ENCODE measurements at regions not wholly inside any gene's neighbourhood (a gene's known extent, or its start where the extent isn't known, plus 50 kb on each side); places are given as distances from the start of the nearest gene placed in this dataset.

DNA sequence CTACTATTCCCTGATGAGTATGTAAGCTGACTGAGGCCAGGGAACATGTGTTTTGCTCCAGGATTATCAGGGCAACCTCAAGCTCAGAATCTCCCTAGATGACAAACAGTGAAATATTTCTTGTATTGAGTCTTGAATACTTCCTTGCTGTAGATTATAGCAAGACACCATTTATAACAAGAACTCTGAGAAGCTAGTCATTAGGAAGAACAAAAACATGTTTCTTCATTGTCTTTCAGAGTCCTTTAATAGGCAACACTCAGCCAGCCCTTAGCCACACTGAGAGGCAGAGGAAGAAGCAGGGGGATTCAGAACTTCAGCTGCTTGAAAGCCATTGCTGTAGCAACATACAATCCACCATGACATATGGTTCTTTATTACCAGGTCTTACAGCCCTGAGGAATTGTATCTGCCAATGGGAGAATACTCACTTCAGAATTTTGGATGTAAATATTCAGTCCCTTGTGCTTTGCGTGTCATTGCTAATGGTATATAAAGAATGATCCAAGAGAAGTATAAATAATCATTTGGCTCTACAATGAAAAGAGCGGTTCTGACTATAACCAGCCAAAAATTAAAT lies 117.5 kb upstream of the NCKAP5 start:
- DNase-seq (ENCODE audit: low spot score in 2 of 2): no peak
- H3K27me3 ChIP-seq: no peaks in the 10 kb centered on the region
- H3K9me3 ChIP-seq: no peaks in the 10 kb centered on the region
- intact Hi-C loops (cut with DNase I): no loop called here
- no peak for TF ChIP-seq CTCF (IDR thresholded peaks at IDR 0.05)
- H3K27ac ChIP-seq: no peak overlapping the region
- no peaks in the 10 kb centered on the region for H3K4me1 ChIP-seq
- no peak overlapping the region for H3K4me3 ChIP-seq
- H3K36me3 ChIP-seq: no peaks in the 10 kb centered on the region

GRCh38 chr2:133690780-133691179 lies 122.5 kb upstream of the NCKAP5 start:
- H3K36me3 ChIP-seq: no peaks in the 10 kb centered on the region
- TF ChIP-seq CTCF (IDR thresholded peaks at IDR 0.05): no peak
- intact Hi-C loops (cut with DNase I): no loop called here
- H3K27ac ChIP-seq: no peak overlapping the region
- no peaks in the 10 kb centered on the region for H3K27me3 ChIP-seq
- H3K4me3 ChIP-seq: no peak overlapping the region
- DNase-seq (ENCODE audit: low spot score in 2 of 2): no peak
- no peaks in the 10 kb centered on the region for H3K4me1 ChIP-seq
- peaks cover 0 to 8% of the 10 kb centered on the region in 2 donors for H3K9me3 ChIP-seq

- no peak for TF ChIP-seq CTCF (IDR thresholded peaks at IDR 0.05)
- H3K27me3 ChIP-seq: no peaks in the 10 kb centered on the region
- intact Hi-C loops (cut with DNase I): no loop called here
- peaks cover 0 to 8% of the 10 kb centered on the region in 2 donors for H3K9me3 ChIP-seq
- no peak for DNase-seq (ENCODE audit: low spot score in 2 of 2)
- H3K27ac ChIP-seq: no peak overlapping the region
- H3K4me3 ChIP-seq: no peak overlapping the region
- no peaks in the 10 kb centered on the region for H3K4me1 ChIP-seq
- no peaks in the 10 kb centered on the region for H3K36me3 ChIP-seq
Measured at GRCh38 chr2:133691336-133691735, 123.1 kb upstream of the NCKAP5 start.

DNA sequence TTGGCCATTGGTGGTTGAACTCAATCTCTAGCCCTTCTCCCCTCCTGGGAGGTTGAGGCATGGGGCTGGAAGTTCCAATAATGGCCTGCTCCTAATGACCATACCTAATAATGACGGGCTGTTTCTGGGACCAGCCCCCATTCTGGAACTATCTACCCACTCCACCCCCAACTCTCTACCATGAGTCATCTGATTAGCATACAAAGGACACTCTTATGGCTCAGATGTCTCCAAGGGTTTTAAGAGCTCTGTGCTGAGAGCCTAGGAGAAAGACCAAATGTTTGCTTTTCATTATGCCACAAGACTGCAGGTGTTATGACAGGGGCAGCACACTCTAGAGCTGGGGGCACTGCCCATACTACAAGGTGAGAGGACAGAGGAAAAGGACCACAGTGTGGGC lies 137.0 kb upstream of the NCKAP5 start:
- H3K27ac ChIP-seq: no peak overlapping the region

GRCh38 chr2:133710613-133711012 lies 142.3 kb upstream of the NCKAP5 start:
- Histone ChIP-seq H3K4me1 (no peaks in the 10 kb centered on the region), H3K4me3 (no peak overlapping the region), H3K36me3 (no peaks in the 10 kb centered on the region), H3K27ac (no peak overlapping the region), H3K27me3 (no peaks in the 10 kb centered on the region), H3K9me3 (no peaks in the 10 kb centered on the region)
- intact Hi-C loops (cut with DNase I): no loop called here
- DNase-seq (ENCODE audit: low spot score in 2 of 2): no peak
- TF ChIP-seq CTCF (IDR thresholded peaks at IDR 0.05): no peak

More for the DNA sequence above, 137.0 kb upstream of the NCKAP5 start:
- Histone ChIP-seq H3K27me3 (no peaks in the 10 kb centered on the region), H3K4me1 (no peaks in the 10 kb centered on the region), H3K36me3 (no peaks in the 10 kb centered on the region), H3K9me3 (no peaks in the 10 kb centered on the region), H3K4me3 (no peak overlapping the region)
- TF ChIP-seq CTCF (IDR thresholded peaks at IDR 0.05): no peak
- intact Hi-C loops (cut with DNase I): no loop called here
- no peak for DNase-seq (ENCODE audit: low spot score in 2 of 2)

DNA sequence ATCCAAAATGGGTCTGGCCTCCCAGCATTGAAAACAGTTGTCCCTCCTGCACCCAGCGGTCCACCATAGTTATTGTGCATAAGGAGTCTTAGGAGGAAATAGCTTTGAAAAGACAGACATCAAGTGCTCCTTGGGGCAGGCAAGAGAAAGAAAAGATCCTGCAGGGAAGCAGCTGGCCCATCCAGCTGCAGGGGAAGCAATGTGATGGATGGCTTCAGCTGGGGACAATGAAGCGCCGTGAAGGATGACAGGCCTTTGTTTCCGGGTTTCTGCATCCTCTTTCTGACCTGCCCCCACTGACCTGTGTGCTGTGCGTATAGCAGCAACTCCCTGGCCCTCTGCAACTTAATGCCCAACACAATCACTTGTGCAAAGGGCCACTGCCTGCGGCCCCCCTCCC lies 142.9 kb upstream of the NCKAP5 start:
- DNase-seq (ENCODE audit: low spot score in 2 of 2): no peak
- H3K27ac ChIP-seq: no peak overlapping the region
- no peaks in the 10 kb centered on the region for H3K9me3 ChIP-seq
- H3K4me3 ChIP-seq: no peak overlapping the region
- H3K36me3 ChIP-seq: no peaks in the 10 kb centered on the region
- H3K4me1 ChIP-seq: no peaks in the 10 kb centered on the region
- TF ChIP-seq CTCF (IDR thresholded peaks at IDR 0.05): no peak
- no peaks in the 10 kb centered on the region for H3K27me3 ChIP-seq
- intact Hi-C loops (cut with DNase I): no loop called here
